NCI-H2196 treated with DMSO at 0.1 percent for 48 hours (cell line): ENCODE measurements at regions not wholly inside any gene's neighbourhood (a gene's known extent, or its start where the extent isn't known, plus 50 kb on each side); places are given as distances from the start of the nearest gene placed in this dataset.
"Not testable (repeated sequence)": the region's sequence is repeated elsewhere in the genome, so short reads cannot be mapped to it uniquely, and the experiment has no call there.

Source experiments
- DNase-seq: peaks from one replicate; lab custom pipeline; 2025; ENCODE audit not compliant: unreplicated experiment; lab: John Stamatoyannopoulos, UW

GRCh38 chr6:3619800-3620199, 131.7 kb downstream of the PXDC1 start:
- no peak for DNase-seq

- no peak for DNase-seq
These were observed 132.3 kb downstream of the PXDC1 start for GRCh38 chr6:3619201-3619600.

- no peak for DNase-seq
These were observed 132.9 kb downstream of the PXDC1 start for GRCh38 chr6:3618642-3619041.

GRCh38 chr6:3617681-3618311, 133.7 kb downstream of the PXDC1 start:
- no peak for DNase-seq

- DNase-seq: no peak
These were observed 134.3 kb downstream of the PXDC1 start for GRCh38 chr6:3617192-3617631.

- DNase-seq: no peak
These were observed 134.8 kb downstream of the PXDC1 start for GRCh38 chr6:3616565-3617176.

GRCh38 chr6:3615391-3616380, 135.8 kb downstream of the PXDC1 start:
- no peak for DNase-seq

GRCh38 chr6:3614918-3615317, 136.6 kb downstream of the PXDC1 start:
- DNase-seq: no peak

- DNase-seq: not testable (repeated sequence)
These were observed 137.9 kb downstream of the PXDC1 start for GRCh38 chr6:3613565-3613964.

GRCh38 chr6:3612341-3613041, 139.0 kb downstream of the PXDC1 start:
- DNase-seq: peak; percentile 54

GRCh38 chr6:3610921-3611320, 140.6 kb downstream of the PXDC1 start:
- no peak for DNase-seq

GRCh38 chr6:3610206-3610605, 141.3 kb downstream of the PXDC1 start:
- no peak for DNase-seq

- DNase-seq: no peak
These were observed 142.1 kb downstream of the PXDC1 start for GRCh38 chr6:3609388-3609787.

GRCh38 chr6:3608159-3608558, 143.4 kb downstream of the PXDC1 start:
- DNase-seq: no peak

GRCh38 chr6:3607599-3607998, 143.9 kb downstream of the PXDC1 start:
- DNase-seq: no peak

GRCh38 chr6:3607171-3607570, 144.3 kb downstream of the PXDC1 start:
- DNase-seq: no peak

- DNase-seq: no peak
These were observed 146.7 kb upstream of the SLC22A23 start for GRCh38 chr6:3603340-3604130.

- DNase-seq: no peak
These were observed 144.7 kb upstream of the SLC22A23 start for GRCh38 chr6:3601570-3601969.

- DNase-seq: no peak
These were observed 140.7 kb upstream of the SLC22A23 start for GRCh38 chr6:3597500-3598064.

GRCh38 chr6:3596766-3597165, 139.9 kb upstream of the SLC22A23 start:
- no peak for DNase-seq
